Lung (tissue), 11 donors: ENCODE measurements at regions not wholly inside any gene's neighbourhood (a gene's known extent, or its start where the extent isn't known, plus 50 kb on each side); places are given as distances from the start of the nearest gene placed in this dataset.

ENCODE experiments used
- ATAC-seq: fragments of 200-7000 bp; cut with Tn5 transposase; one replicate; pipeline ENCODE4 v1.9.1; 2020; ENCODE audit warnings: moderate number of reproducible peaks; ENCODE audit not compliant: insufficient read depth, low FRiP score
- DNase-seq, 3 donors: peaks; one replicate each; pipeline ENCODE4 v3.0.0-alpha.2; 2013 to 2017
- H3K27ac ChIP-seq, 2 donors: one replicate each; pipeline ENCODE4 v1.5.1; 2013; ENCODE audit warnings: mild to moderate bottlenecking in 2 of 2, moderate library complexity in 2 of 2, control low read depth in 1 of 2, inconsistent platforms in 1 of 2, low read depth in 1 of 2, low read length in 1 of 2
- H3K27me3 ChIP-seq, 3 donors: one replicate each; pipeline ENCODE4 v1.5.1; 2013; ENCODE audit warnings: low read length in 2 of 3; ENCODE audit not compliant: control insufficient read depth in 3 of 3, insufficient read depth in 3 of 3
- H3K36me3 ChIP-seq, 4 donors: one replicate each; pipeline ENCODE4 v1.5.1; 2013; ENCODE audit warnings: low read length in 4 of 4, mild to moderate bottlenecking in 1 of 4, moderate library complexity in 1 of 4; ENCODE audit not compliant: control insufficient read depth in 4 of 4, insufficient read depth in 4 of 4
- H3K4me1 ChIP-seq, 5 donors: one replicate each; pipeline ENCODE4 v1.5.1; 2013; ENCODE audit warnings: low read length in 5 of 5, mild to moderate bottlenecking in 2 of 5, moderate library complexity in 1 of 5; ENCODE audit not compliant: control insufficient read depth in 5 of 5, insufficient read depth in 5 of 5
- H3K4me3 ChIP-seq: one replicate; pipeline ENCODE4 v1.5.1; 2013; ENCODE audit warnings: mild to moderate bottlenecking, control low read depth, moderate library complexity
- H3K9ac ChIP-seq, 2 donors: one replicate each; pipeline ENCODE4 v1.5.1; 2013; ENCODE audit warnings: low read length in 2 of 2, control low read depth in 1 of 2; ENCODE audit not compliant: insufficient read depth in 1 of 2
- H3K9me3 ChIP-seq, 4 donors: one replicate each; pipeline ENCODE4 v1.5.1; 2013; ENCODE audit warnings: low read length in 3 of 4, mild to moderate bottlenecking in 1 of 4, moderate library complexity in 1 of 4; ENCODE audit not compliant: control insufficient read depth in 4 of 4, insufficient read depth in 3 of 4
- WGBS, 2 donors: extraction: QIAGEN DNeasy Blood & Tissue Kit; methylation state at CpG; one replicate each; pipeline ENCODE4 v1.1.7; 2013; 5-methylcytosine and 5-hydroxymethylcytosine counted together
- TF ChIP-seq, protein P1 (sequence below): IDR thresholded peaks from 2 replicates; pipeline ENCODE4 v1.5.1; 2012; ENCODE audit warnings: mild to moderate bottlenecking; ENCODE audit errors: control extremely low read depth, extremely low read depth
- donor health status: control.
- donor health status: control.
- donor health status: Bipolar disorder and iron deficiency.
- donor health status: healthy.
- donor health status: DM: yes; HTN: yes; CAD: no.

DNA sequence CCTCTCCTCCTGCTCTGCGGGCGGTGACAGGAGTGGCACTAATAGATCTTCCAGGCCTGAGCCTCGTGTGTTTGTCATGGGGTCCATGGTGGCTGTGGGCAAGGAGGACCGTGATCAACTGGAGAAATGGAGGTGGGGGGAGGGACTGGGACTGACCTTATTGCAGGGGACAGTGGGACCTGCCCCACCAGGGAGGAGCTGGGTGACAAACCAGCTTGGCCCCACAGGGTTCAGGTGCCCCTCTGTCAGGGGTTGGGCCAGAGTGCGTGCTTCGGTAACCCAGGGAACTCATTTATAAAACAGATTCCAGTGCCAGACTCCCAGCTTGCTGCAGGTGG, 366.5 kb downstream of the BCOR start:
- 71 to 81% methylated on average over 3 to 6 of the region's 6 CpGs for WGBS, 2 donors
- ATAC-seq = no peak
- H3K9ac ChIP-seq = no peak overlapping the region

DNA sequence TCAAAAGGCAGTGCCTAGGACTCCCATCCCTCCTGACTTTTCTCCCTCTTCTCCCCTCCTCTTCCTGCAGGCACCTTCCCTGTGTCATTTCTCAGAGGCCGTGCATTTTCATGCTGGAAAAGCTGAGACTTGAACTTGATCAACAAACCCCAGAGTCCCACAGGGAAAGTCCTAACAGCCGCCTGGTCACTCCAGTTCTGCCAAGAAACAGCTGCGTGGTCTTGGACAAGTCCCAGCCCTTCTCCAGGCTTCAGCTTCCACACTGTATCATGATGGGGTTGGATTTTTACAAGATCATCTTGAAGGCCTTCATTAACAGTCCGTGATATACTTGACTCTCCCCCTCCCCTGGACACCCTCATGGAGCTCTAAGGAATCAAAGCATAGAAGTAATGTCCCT, 366.0 kb downstream of the BCOR start:
- Histone ChIP-seq H3K4me3 (no peak overlapping the region), H3K27me3 (no peaks in the 10 kb centered on the region), H3K27ac (no peak overlapping the region), H3K9me3 (peaks cover 0 to 4% (median 0%) of the 10 kb centered on the region in 4 donors), H3K9ac (no peak overlapping the region), H3K36me3 (no peaks in the 10 kb centered on the region), H3K4me1 (peaks cover 0 to 34% (median 14%) of the 10 kb centered on the region in 5 donors)
- DNase-seq (no peak), ATAC-seq (no peak)
- 71 to 95% methylated on average over 4 of the region's 4 CpGs for WGBS, 2 donors
- TF ChIP-seq, protein P1, sequence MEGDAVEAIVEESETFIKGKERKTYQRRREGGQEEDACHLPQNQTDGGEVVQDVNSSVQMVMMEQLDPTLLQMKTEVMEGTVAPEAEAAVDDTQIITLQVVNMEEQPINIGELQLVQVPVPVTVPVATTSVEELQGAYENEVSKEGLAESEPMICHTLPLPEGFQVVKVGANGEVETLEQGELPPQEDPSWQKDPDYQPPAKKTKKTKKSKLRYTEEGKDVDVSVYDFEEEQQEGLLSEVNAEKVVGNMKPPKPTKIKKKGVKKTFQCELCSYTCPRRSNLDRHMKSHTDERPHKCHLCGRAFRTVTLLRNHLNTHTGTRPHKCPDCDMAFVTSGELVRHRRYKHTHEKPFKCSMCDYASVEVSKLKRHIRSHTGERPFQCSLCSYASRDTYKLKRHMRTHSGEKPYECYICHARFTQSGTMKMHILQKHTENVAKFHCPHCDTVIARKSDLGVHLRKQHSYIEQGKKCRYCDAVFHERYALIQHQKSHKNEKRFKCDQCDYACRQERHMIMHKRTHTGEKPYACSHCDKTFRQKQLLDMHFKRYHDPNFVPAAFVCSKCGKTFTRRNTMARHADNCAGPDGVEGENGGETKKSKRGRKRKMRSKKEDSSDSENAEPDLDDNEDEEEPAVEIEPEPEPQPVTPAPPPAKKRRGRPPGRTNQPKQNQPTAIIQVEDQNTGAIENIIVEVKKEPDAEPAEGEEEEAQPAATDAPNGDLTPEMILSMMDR = no peak

More for the DNA sequence above, 366.5 kb downstream of the BCOR start:
- Histone ChIP-seq H3K27ac (no peak overlapping the region), H3K36me3 (no peaks in the 10 kb centered on the region), H3K4me3 (no peak overlapping the region), H3K4me1 (peaks cover 0 to 33% (median 14%) of the 10 kb centered on the region in 5 donors), H3K9me3 (peaks cover 0 to 4% (median 0%) of the 10 kb centered on the region in 4 donors), H3K27me3 (no peaks in the 10 kb centered on the region)
- TF ChIP-seq, protein P1 = no peak
- no peak for DNase-seq

DNA sequence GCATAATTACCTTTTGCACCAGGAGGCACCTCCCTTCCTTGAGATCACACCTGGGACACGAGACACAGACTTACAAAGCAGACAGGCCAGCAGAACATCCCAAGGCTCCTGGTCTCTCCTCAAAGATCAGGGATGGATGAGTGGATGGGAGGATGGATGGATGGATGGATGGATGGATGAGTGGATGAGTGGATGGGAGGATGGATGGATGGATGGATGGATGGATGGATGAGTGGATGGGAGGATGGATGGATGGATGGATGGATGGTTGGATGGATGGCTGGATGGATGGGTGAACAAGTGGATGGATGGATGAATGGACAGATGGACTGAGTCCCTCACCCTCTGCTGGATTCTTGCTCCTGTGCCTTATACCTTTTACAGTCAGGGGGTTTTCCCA, 364.0 kb downstream of the BCOR start:
- WGBS, 2 donors = 71 to 100% methylated on average over 1 of the region's 1 CpG
- H3K4me1 ChIP-seq = peaks cover 0 to 22% (median 3%) of the 10 kb centered on the region in 5 donors

More for the DNA sequence above, 364.0 kb downstream of the BCOR start:
- peaks cover 0 to 2% (median 0%) of the 10 kb centered on the region in 4 donors for H3K9me3 ChIP-seq
- DNase-seq (no peak), ATAC-seq (no peak)
- H3K36me3 ChIP-seq = no peaks in the 10 kb centered on the region
- H3K27me3 ChIP-seq = peaks cover 0 to 5% (median 0%) of the 10 kb centered on the region in 3 donors
- H3K27ac ChIP-seq = no peak overlapping the region
- no peak overlapping the region for H3K4me3 ChIP-seq
- TF ChIP-seq, protein P1 = no peak
- H3K9ac ChIP-seq = no peak overlapping the region
